Middle frontal gyrus (tissue), 1 donor: ENCODE measurements at regions not wholly inside any gene's neighbourhood (a gene's known extent, or its start where the extent isn't known, plus 50 kb on each side); places are given as distances from the start of the nearest gene placed in this dataset.

Source experiments
- DNase-seq: peaks from one replicate; pipeline ENCODE4 v3.0.0-alpha.2; 2015; ENCODE audit warnings: low spot score; ENCODE audit errors: extremely low spot score

DNA sequence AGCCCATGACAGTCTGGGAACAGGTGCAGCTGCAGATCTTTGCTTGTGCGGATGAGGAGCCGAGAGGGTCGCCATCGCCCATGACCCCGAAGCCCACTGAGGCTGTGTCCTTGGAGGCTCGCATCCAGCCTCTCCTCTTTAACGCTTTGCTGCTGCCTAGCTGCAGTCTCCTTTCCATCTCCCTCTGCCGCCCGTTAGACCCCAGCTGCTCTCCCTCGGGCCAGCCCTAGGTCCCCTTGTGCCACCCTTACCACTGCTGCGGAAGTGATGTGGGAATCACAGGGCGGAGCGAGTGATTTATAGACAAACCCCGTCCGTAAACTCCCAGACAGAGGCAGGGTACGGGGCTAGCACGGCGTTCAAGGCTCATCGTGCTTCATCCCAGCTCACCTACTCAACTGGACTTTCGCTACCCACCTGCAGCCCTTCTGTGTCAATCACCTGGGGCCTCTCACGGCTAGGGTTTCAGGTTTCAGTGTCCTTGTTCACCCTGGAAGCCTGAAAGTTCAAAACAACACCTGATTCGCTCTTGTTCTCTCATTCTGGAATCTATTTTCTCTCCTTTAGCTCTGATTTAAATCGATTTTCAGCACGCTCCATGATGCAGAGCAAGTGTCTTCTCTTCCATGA lies 76.1 kb downstream of the PAX1 start:
- DNase-seq = no peak

DNA sequence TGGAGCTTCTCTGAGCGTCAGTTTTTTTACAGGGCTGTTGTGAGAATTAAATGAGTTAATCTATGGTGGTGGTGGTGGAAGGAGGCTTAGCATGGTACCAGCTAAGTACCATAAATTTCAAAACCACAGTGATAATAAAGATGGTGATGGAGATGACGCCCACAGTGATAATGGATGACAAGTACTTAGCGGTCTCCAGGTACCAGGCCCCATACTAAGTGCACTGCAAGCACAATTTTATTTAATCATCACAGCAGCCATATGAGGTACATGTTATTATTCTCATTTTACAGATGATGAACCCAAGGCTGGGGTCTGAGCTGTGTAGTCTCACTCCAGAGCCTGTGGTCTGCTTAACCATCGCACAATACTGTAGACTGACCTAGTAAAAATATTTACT lies 75.1 kb downstream of the PAX1 start:
- no peak for DNase-seq
